ENCODE measurements at regions not wholly inside any gene's neighbourhood (a gene's known extent, or its start where the extent isn't known, plus 50 kb on each side); places are given as distances from the start of the nearest gene placed in this dataset.

- Histone ChIP-seq H3K9me3 (no peaks in the 10 kb centered on the region), H3K36me3 (no peaks in the 10 kb centered on the region), H3K4me1 (peaks cover 0 to 8% of the 10 kb centered on the region in 2 donors), H3K27ac (no peak overlapping the region), H3K27me3 (no peaks in the 10 kb centered on the region), H3K4me3 (no peak overlapping the region)
- no peak for DNase-seq (ENCODE audit: low spot score in 2 of 2)
- intact Hi-C loops (cut with DNase I), result no loop called here
- TF ChIP-seq CTCF (IDR thresholded peaks at IDR 0.05), result no peak
Measured at GRCh38 chr5:145467446-145467845, 367.7 kb downstream of the PRELID2 start.

- Histone ChIP-seq H3K4me1 (peaks cover 0 to 8% of the 10 kb centered on the region in 2 donors), H3K27ac (peak overlapping the region in 1 of 2 donors; percentile 12), H3K9me3 (no peaks in the 10 kb centered on the region), H3K27me3 (no peaks in the 10 kb centered on the region), H3K36me3 (no peaks in the 10 kb centered on the region), H3K4me3 (no peak overlapping the region)
- intact Hi-C loops (cut with DNase I), result no loop called here
- no peak for DNase-seq (ENCODE audit: low spot score in 2 of 2)
- TF ChIP-seq CTCF (IDR thresholded peaks at IDR 0.05), result no peak
Measured at GRCh38 chr5:145466533-145466932, 368.6 kb downstream of the PRELID2 start.

DNA sequence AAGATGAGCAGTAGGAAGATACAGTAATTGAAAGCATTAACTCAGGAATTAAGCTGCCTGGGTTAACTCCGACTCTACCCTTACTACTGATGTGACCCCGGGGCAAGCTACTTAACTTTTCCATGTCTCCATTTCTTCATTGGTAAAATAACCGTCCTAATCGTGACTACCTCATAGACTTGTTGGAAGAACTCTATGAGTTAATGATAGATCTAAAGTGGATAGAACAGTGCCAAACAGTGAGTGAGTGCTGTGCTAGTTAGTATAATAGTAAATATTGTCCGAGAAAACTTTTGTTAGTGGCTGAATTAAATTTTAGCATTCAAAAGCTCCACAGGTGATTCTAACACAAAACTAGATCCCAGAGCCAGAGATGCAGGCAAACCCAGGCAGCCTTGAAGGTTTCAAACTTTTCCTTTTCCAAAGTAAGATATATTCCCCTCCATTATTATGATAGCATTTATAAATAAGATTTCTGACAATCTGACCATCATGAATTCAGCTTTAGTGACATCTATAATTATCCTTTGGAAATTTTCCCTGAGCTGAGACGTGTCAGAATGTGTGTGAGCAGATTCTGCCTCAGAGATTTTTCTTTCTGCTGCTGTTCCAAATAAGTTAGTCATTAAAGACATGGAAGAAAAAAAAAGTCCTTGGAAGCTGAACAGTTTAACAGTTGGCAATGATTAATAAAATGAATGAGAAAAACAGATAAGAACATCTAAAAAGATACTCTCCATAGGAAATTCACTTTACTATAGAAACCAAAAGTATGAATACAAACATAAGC is 369.5 kb downstream of the PRELID2 start:
- peaks cover 0 to 8% of the 10 kb centered on the region in 2 donors for H3K4me1 ChIP-seq
- H3K36me3 ChIP-seq, result no peaks in the 10 kb centered on the region
- intact Hi-C loops (cut with DNase I), result no loop called here
- no peak for DNase-seq (ENCODE audit: low spot score in 2 of 2)
- peak overlapping the region in 1 of 2 donors; percentile 51 for H3K27ac ChIP-seq
- H3K4me3 ChIP-seq, result no peak overlapping the region
- TF ChIP-seq CTCF (IDR thresholded peaks at IDR 0.05), result no peak
- no peaks in the 10 kb centered on the region for H3K9me3 ChIP-seq
- no peaks in the 10 kb centered on the region for H3K27me3 ChIP-seq

GRCh38 chr5:145464171-145464570 is 371.0 kb downstream of the PRELID2 start:
- no peak for TF ChIP-seq CTCF (IDR thresholded peaks at IDR 0.05)
- Histone ChIP-seq H3K36me3 (no peaks in the 10 kb centered on the region), H3K27me3 (no peaks in the 10 kb centered on the region), H3K27ac (no peak overlapping the region), H3K9me3 (no peaks in the 10 kb centered on the region), H3K4me1 (peaks cover 0 to 8% of the 10 kb centered on the region in 2 donors), H3K4me3 (no peak overlapping the region)
- DNase-seq (ENCODE audit: low spot score in 2 of 2), result no peak
- intact Hi-C loops (cut with DNase I), result no loop called here

- intact Hi-C loops (cut with DNase I), result no loop called here
- Histone ChIP-seq H3K4me1 (peaks cover 0 to 8% of the 10 kb centered on the region in 2 donors), H3K9me3 (no peaks in the 10 kb centered on the region), H3K36me3 (no peaks in the 10 kb centered on the region), H3K27ac (no peak overlapping the region), H3K27me3 (no peaks in the 10 kb centered on the region), H3K4me3 (no peak overlapping the region)
- no peak for DNase-seq (ENCODE audit: low spot score in 2 of 2)
- TF ChIP-seq CTCF (IDR thresholded peaks at IDR 0.05), result no peak
Measured at GRCh38 chr5:145463634-145464033, 371.5 kb downstream of the PRELID2 start.

Measured in ascending aorta (tissue), 2 donors.